Left forelimb (tissue), 1 donor: ENCODE measurements at regions not wholly inside any gene's neighbourhood (a gene's known extent, or its start where the extent isn't known, plus 50 kb on each side); places are given as distances from the start of the nearest gene placed in this dataset.
"Not testable (repeated sequence)": the region's sequence is repeated elsewhere in the genome, so short reads cannot be mapped to it uniquely, and the experiment has no call there.

Experiments used
- DNase-seq: peaks from one replicate; pipeline ENCODE4 v3.0.0-alpha.2; 2018; ENCODE audit warnings: low spot score

DNA sequence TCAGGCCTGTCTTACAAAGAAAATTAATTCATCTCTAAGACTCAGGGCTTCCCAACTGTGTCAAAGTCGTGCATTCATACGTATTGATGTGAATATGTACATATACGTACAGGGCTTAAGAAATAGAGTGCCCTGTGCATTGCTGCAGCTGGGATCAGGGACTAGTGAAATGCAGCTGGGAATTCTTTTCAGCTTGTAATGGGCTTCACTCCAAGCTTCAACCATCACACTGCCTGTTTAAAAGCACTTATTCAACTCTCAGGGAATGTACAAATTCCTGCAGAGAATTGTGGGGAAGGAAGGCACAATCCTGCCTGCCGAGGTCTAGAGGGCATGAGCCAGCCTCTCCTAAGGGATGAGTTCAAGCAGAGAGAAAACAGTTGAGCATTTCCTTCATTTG is 59.6 kb upstream of the MAN2A1 start:
- no peak for DNase-seq

DNA sequence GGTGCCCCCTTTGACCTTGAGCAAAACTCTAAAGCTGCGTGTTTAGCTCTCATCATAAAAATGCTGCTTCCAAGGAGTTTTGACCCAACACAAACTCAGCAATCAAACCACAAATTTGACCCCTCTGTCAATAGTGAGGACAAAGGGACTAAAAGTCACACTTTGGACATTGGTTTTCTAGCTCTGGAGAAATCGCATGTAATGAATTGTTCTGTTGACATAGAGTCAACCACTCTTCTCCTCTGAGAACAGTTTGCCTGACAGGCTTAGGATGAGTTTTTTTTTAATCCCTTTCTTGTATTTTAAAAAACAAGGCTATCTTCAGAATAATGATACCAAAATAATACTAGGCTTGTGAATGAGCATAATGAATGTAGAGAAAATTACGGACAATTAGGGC is 61.1 kb upstream of the MAN2A1 start:
- DNase-seq = no peak

DNA sequence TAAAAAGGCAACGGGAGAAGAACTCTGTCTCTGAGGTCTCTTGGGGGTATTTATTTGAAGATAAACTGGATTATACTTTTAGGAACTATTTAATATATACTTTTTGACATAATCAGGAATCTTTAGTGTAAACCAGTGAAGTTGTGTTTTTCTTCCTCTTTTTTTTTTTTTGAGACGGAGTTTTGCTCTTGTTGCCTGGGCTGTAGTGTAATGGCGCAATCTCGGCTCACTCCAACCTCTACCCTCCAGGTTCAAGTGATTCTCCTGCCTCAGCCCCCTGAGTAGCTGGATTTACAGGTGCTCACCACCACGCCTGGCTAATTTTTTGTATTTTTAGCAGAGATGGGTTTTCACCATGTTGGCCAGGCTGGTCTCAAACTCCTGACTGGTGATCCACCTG is 68.5 kb upstream of the MAN2A1 start:
- DNase-seq = not testable (repeated sequence)

DNA sequence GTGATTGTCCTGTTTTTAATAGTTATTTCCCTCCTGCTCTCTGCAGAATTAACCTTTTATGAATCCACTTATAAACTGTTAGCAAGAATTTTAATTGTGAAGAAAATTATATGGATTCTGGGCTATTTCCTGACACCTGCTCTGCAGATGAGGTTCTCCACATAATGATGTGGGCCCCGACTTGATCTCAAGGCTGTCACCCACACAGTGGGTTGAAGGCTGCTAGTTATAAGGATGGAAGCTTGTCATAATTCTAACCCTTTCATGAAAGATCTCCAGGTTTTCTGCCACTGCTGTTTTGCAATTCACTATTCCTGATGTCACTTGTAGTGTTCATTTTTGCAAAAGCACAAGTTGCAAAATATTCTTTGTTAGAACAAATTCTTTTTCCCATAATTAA is 69.1 kb upstream of the MAN2A1 start:
- no peak for DNase-seq

DNA sequence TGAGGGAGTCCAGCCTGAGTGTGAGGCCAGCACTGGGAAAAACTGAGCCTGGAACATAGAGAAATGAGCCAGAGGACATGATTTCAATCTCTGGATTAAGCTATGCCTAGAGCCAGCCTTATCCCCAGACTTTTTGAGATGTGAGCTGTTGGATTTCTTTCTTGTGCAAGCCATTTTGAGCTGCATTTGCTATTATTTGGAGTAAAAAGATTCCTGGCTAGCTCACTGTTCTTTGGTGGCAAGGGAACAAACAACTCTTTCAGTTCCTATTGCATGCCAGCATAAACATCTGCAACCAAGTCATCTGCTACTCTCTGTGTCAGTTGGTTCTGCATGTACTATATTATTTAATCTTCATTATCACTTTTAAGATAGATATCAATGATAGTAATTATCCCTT is 70.1 kb upstream of the MAN2A1 start:
- DNase-seq = no peak

DNA sequence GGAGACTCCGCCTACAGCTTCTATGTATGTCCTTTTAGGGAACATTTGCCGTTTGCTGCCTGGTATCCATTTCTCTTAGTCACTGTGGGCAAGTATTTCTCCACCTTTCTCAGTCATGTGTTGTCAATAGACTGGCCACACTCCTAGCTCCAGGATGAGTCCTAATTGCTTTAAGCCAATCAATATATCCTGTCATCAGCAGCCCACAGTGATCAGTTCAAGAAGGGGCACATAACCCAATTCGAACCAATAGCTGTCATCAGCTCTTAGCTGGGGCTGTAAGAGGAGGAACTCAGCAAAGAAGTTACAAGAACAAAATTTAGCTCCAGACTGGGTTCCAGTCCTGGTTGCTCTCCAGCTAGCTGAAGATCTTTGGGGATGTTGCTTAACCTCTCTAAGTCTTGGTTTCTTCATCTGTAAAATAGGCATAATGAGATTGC is 70.7 kb upstream of the MAN2A1 start:
- DNase-seq = no peak

DNA sequence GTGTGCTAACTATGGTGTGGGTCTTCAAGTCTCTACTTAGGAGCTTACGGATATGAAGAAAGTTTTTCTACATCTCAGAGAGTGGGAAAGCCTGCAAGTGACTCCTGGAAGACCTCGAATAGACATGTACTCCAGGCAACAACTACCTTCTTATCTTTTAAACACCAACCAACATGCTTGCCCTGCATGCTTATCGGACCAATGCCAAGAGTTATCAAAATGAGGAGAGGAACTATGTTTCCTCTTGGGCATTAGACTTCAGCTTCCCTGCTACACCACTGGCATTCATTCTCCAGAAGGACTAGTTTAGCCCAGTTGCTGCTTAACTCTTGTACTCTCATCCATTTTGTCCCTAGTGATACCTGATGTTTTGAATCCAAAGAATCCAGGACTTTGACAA is 74.7 kb upstream of the MAN2A1 start:
- DNase-seq = no peak

DNA sequence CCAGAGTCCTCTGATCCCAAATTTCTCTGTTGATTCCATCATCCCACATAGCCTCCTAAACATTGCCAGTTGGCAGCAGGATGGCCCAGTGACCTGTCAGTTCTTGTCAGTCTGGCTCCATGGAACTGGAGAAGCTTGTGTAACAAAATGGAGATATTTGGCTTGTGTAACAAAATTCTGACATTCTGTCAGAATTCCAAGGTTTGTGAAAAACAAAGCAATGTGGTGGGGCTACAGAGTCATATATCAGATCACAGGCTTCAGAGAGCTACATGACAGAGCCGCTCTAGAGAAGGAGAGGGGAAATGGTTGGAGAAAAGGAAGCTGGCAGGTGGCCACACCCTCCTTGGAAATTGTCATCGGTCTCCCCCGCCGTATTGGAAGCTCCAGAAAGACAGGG is 75.4 kb upstream of the MAN2A1 start:
- DNase-seq = no peak

DNA sequence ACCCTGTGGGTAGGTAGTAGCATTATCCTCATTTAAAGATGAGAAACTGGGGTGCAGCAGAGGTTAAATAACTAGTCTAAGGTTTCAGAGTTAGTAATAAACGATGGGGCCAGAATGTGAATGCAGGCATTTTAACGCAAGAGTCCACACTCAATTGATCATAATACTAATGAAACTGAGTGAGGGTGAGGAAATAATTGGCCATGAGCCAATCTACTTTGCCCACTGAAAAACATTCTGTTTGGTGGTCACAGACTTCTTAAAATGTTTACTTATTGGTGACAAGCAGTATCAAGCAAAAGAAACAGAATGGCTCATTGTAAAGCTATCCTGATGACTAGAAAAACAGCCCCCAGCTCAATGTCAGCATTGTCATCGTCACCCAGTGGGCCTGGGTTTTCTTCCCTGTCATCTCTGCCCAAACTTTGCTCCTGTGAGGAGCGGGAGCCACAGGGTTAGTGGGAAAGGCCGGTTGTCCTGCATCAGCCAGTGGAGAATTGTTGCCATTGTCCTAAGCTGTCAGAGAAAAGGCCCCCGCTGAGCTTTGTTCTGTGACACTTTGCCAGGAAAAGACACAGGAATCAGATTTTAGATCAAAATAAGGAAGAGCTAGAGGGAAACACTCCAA is 77.3 kb upstream of the MAN2A1 start:
- no peak for DNase-seq

DNA sequence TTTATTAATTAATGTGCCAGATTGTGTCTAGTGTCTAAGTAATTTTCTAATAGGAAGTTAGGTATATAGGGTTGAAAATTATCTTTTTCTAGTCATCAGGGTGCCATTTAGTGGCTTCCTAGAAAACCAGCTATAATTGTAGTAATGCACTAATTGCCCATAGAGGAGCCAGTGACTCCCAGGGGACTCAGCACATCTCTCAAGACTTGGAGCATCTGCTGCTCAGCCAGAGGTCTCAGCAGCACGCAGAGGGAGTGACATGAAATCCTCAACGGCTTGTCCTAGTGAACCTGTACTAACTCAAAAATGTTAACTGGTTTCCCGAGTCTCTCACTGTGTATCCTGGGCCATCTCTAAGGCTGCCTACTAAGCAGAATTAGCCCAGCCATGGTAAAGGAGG is 78.2 kb upstream of the MAN2A1 start:
- no peak for DNase-seq

DNA sequence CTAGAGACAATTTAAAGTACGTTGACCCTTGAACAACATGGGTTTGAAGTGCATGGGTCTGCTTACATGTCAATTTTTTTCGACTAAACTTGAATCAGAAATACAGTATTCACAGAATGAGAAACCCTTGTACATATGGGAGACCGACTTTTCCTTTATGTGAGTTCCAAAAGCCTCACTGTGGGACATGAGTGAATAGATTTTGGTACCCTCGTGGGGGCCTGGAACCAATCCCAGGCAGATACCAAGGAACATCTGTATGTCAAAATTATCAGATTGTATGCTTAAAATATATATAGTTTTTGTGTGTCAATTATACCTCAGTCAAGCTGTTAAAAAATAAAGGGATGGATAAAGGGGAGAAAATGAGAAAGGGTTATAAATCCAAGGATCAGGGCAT is 78.7 kb upstream of the MAN2A1 start:
- DNase-seq = no peak

DNA sequence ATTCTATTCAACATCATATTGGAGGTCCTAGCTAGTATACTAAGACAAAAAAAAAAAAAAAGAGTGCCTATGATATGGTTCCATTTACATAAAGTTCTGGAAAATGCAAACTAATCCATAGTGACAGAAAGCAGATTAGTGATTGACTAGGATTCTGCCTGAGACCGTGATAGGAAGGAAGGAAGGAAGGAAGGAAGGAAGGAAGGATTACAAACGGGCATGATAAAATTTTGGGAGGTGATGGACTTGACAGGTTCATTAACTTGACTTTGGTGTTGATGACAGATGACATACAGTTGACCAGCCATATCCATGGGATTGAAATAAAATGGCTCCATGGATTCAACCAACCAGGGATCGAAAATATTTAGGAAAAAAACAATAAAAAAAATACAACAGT is 79.1 kb upstream of the MAN2A1 start:
- no peak for DNase-seq

DNA sequence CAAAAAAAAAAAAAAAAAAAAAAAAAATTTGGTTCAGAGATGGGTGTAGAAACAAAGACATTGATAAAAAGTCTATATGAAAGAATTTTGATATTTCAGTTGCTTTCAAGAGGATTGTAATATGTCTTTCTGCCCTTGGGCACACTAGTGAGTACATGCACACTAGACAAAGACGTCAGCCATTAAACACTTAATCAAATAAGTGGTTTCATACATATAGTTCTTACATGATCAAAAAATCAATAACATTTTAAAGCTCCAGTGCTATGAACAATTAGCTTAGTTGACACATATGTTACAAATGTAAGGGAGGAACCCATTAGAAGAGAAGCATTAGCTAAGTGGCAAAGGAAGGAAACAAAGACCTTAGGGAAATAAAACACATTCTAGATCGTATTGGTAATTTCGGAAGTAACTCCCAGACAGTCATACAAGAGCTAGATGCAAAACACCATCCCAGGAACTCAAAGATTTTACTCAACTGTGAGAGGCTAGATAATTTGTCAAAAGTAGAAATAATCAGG is 84.5 kb upstream of the MAN2A1 start:
- DNase-seq = no peak

DNA sequence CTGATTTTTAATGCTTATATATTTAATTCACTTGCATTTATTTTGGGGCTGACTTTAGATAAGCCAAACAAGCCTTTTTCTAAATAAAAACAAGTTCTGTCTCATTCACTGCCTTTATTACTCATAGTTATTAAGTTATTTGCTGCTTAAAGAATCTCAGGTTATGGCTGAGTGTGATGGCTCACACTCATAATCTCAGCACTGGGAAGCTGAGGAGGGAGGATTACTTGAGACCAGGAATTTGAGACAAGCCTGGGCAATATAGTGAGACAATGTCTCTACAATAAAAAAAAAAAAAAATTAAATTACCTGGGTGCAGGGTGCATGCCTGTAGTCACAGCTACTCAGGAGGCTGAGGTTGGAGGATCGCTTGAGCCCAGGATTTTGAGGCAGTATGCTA is 85.0 kb upstream of the MAN2A1 start:
- no peak for DNase-seq

DNA sequence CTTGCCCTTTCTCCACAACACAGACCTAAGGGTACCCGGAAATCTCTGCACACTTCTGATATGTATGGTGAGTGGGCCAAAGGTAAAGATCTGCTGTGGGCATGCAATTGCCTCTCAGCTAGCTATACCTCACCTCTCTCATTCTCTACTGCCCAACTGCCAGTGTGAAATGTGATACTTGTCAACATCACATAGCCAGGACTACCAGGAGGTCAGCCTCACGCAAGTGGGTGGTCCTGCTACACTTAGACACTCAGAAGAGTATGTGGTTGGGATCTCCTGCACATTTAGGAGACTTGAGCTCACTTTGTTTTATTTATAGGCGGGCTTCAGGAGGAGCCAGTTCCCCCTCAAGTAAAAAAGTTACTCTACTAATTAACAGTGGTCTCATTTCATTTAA is 88.0 kb upstream of the MAN2A1 start:
- no peak for DNase-seq

DNA sequence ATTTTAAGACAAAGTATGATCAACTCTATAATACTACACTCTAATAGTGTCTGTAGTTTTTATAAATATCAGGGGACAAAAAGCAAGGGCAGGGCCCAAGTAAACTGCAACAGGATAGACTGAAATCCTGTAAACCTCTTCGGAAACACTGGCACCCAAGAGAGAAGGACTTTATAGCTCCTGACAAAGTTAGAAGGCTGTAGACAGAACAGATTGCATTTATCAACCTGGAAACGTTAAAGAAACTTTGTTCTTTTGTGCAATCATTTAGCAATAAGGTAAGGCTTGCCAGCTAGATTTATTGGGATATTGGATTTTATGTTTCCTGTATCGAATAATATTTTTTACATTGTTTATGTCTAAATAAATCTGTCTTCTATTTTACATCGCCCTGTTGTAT is 91.8 kb upstream of the MAN2A1 start:
- no peak for DNase-seq

DNA sequence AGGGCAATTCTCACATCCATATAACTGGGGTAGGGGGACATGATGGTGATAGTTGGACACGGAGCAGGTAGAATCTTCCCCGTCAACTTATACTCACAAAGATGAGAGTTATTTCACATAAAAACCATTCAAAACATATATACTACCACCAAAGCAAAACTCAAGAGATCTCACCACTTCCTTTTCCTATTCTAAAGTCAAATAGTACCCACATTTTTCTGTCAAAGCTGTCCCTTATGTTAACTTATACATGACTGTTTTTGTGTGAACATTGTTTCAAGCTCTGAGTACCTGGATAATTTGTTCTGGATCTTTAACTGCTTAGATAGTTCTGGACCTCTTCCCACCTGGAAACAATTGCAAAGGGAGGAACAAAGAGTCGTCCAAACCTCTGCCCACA is 95.5 kb upstream of the MAN2A1 start:
- DNase-seq = no peak

DNA sequence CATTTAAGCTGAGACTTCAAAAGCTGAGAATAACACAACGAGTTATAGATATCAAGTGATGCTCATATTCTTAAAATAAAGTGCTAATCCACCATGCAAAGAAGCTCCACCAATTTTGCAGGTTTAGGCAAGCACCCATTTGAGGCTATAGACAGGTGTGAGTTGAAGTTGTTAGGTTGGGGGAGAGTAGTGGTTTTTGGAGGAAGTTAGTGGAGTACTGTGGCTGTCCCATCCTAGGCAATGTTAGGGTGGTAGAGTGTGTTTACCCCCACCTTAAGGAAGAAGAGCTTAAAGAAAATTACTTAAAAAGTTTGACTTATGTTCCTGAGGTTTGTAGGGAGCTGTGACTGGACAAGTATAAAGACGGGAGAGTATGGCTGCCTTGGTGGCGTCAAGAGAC is 98.9 kb upstream of the MAN2A1 start:
- DNase-seq = no peak

DNA sequence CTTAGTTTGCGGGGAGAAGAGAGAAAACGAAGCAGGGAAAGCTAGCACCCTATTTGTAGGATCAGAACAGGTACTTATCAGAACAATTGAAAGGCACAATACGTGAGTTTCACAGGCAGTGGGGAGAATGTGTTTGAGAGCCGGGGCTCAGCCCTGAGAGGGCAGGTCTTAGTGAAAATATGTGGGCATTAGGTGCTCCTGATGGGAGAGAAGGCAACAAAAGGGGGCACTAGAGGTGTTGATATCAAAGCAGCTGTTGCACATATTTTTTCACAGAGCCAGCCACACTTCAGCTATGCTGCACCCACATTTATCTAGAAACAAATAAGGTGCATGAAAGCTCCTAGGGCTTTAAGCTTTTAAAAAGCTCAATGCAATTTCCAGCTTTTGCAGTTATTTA is 99.7 kb upstream of the MAN2A1 start:
- no peak for DNase-seq

DNA sequence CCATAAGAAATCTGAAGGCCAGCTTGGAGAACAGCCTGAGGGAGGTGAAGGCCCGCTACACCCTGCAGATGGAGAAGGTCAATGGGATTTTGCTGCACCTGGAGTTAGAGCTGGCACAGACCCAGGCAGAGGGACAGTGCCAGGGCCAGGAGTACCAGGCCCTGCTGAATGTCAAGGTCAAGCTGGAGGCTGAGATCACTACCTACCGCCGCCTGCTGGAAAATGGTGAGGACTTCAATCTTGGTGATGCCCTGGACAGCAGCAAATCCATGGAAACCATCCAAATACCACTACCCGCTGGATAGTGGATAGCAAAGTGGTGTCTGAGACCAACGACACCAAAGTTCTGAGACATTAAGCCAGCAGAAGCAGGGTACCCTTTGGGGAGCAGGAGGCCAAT is 100.5 kb upstream of the MAN2A1 start:
- DNase-seq = no peak

DNA sequence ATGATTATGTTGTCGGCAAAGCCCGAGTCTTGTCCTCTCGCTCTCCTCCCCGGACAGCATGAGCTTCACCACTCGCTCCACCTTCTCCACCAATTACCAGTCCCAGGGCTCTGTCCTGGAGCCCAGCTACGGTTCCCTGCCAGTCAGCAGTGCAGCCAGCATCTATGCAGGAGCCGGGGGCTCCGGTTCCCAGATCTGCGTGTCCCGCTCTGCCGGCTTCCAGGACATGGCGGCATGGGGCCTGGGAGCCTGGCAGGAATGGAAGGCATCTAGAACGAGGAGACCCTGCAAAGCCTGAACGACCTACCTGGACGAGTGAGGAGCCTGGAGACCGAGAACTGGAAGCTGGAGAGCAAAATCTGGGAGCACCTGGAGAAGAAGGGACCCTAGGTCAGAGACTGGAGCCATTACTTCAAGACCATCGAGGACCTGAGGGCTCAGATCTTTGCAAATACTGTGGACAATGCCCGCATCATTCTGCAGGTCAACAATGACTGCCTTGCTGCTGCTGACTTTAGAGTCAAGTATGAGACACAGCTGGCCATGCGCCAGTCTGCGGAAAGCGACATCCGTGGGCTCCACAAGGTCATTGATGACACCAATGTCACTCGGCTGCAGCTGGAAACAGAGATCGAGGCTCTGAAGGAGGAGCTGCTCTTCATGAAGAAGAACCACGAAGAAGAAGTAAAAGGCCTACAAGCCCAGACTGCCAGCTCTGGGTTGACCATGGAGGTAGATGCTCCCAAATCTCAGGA is 101.3 kb upstream of the MAN2A1 start:
- DNase-seq = no peak

DNA sequence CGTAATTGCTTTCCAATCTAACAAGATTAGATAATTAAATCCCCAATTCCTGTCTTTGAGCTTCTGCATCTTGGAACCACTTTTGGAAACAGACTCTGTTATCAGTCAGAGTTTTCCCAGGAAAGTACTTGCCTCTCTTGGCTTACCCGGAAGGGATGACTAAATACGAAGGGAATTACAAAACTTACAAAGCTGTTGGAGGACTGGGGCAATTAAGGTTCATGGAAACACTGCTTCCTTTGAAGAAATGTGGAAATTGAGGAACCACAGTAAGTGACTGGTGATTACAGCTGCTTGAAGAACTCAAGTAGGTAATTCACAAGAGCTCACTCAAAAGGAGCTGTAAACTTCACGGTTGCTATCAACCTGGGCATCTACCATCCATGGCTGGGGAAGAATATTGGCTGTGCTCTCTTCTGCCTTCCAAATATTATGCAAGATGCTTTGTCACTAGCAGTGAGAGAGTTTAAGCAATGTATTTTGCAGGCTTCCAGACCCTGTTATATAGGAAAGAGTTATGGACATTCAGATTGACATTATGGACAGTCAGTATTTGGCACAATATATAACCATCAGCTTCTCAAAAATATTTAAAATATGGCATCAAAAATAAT is 104.6 kb upstream of the MAN2A1 start:
- no peak for DNase-seq

DNA sequence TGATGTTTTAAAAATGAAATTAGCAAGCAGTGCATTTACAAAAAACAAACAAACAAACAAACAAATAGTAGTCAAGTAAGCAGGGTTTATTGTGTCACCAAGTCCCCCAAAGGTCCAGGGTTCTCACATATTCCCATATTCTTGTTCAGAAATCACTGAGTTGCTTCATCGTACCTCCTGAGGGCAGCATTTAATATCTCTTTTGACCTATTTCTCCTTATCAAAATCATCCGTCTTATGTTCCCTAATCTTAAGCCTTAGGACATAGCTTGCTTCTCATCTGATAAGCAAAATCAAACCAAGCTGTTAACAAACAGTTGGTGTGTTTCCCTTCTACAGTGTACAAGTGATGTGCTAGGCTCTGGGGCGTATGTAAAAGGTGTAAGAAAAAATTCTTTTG is 109.5 kb upstream of the MAN2A1 start:
- no peak for DNase-seq
